Fibroblast of villous mesenchyme (primary cell): ENCODE measurements at regions not wholly inside any gene's neighbourhood (a gene's known extent, or its start where the extent isn't known, plus 50 kb on each side); places are given as distances from the start of the nearest gene placed in this dataset.

ENCODE experiments used
- DNase-seq: peaks from one replicate; pipeline ENCODE4 v3.0.0-alpha.2; 2010; ENCODE audit warnings: low read depth
- H3K4me3 ChIP-seq: 2 replicates; pipeline ENCODE4 v1.5.1; 2011; ENCODE audit warnings: low read depth, mild to moderate bottlenecking, low read length
- CTCF ChIP-seq: IDR thresholded peaks from 2 replicates; pipeline ENCODE4 v1.5.1; 2012; ENCODE audit warnings: low read depth, mild to moderate bottlenecking, low read length; ENCODE audit not compliant: insufficient read depth

GRCh38 chr3:103047640-103048039 is 612.8 kb downstream of the ZPLD1 start:
- no peak for DNase-seq
- no peak for TF ChIP-seq CTCF
- no peak overlapping the region for H3K4me3 ChIP-seq

DNA sequence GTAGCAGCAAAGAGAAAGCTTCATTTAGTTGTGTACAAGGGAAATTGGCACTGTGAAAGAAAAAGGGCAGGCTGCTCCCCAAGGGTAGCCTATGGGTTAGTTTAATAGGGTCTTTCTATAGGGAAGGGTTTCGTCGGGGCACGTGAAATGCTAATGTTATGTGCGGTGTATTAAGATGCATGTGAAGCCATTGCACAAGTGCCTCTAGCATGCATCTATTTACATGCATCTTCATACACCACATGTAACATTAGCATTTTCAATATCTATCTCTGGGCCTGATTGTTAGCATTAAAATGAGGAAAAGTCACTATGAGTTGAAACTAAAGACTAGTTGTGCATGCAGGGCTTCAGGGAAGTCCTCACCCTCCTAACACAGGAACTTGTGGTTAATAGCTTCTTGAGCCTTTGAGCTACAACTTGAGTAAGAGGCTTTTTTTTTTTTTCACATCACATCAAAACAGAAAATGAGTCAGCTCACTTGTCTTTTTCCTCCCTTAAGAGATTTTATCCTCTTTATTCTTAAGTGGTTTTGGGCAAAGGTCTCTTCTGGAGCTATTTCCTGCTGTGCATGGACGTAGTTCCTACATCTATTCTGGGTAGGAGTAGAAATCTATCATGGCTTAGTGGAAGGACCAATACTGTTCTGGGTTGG is 613.4 kb downstream of the ZPLD1 start:
- no peak overlapping the region for H3K4me3 ChIP-seq
- no peak for DNase-seq
- TF ChIP-seq CTCF, result no peak

GRCh38 chr3:103052236-103052830 is 617.5 kb downstream of the ZPLD1 start:
- DNase-seq, result no peak
- no peak overlapping the region for H3K4me3 ChIP-seq
- no peak for TF ChIP-seq CTCF

DNA sequence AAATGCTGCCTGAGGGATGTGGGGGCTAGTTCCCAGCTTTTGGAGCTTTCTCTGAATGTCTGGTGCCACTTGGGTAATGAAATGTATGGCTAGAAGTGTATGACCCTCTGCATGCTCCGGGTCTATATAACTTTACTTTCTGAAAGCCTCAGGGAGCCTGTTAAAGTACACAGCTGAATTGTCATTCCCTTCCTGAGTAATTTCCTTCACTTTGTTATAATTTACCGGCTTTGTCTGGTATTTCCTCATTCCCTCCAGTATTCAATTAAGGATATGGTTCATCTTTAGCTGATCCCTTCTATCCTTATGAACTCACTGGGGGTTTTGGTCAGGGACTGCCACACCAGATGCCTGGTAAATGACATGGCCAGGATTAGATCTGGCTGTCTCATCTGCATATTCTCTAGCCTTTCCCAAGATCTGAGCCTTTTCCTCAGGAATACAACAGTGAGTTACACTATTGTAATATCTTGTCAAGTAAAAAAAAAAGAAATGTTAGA is 620.3 kb downstream of the ZPLD1 start:
- DNase-seq, result no peak
- no peak for TF ChIP-seq CTCF
- no peak overlapping the region for H3K4me3 ChIP-seq

GRCh38 chr3:103056542-103056941 is 621.7 kb downstream of the ZPLD1 start:
- H3K4me3 ChIP-seq, result no peak overlapping the region
- no peak for DNase-seq
- no peak for TF ChIP-seq CTCF

DNA sequence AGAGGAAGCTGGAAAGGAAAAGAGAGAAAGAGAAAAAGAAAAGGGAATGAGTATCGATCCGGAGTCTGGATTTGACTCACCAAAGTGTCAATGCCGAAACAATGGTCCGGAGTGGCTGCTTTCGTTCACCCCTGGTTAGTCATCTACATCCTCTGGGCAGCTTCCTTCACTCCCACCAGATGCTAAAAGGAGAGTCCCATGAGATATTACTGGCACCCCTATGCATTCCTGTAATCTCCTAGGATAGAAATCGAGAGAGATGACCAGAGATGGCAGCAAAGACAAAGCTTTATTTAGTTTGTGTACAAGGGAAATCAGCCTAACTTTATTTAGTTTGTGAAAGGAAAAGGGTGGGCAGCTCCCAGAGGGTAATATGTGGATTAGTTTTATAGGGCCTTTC is 622.2 kb downstream of the ZPLD1 start:
- DNase-seq, result no peak
- no peak for TF ChIP-seq CTCF
- no peak overlapping the region for H3K4me3 ChIP-seq

GRCh38 chr3:103057487-103057886 is 622.7 kb downstream of the ZPLD1 start:
- H3K4me3 ChIP-seq, result no peak overlapping the region
- no peak for TF ChIP-seq CTCF
- DNase-seq, result no peak
